ENCODE measurements at regions not wholly inside any gene's neighbourhood (a gene's known extent, or its start where the extent isn't known, plus 50 kb on each side); places are given as distances from the start of the nearest gene placed in this dataset.

DNA sequence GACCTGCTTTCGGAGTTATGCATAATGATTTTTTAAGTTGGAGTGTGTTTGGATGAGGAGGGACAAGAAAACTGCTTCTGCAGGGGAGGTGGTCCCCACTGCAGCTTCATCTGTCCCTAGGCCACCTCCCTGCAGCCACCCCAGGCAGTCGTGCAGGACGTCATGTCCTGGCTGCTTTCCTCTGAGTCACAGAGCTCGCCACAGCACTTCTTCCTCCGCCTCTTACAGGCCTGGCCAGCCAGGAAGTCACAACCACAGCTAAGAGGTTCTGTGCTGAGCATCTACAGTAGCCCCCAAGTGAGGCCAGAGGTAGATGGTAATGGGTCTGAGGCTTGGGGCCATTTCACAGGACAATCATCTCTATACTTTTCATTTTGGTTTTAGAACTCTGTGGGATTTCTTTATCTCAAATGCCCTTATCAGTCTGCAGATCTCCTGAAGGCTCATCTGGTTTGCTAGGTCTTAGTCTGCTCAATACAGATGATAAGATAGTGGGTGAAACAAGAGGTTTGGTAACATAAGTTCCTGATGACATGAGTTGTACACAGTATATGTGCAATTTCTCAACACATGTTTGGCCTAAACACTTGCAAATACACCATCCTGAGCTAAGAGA is 106.4 kb downstream of the ARF6 start:
- DNase-seq (ENCODE audit: low read depth), result no peak

- no peak for DNase-seq (ENCODE audit: low read depth)
These were observed 107.0 kb downstream of the ARF6 start for GRCh38 chr14:49999826-50000379.

- peak; percentile 84 for DNase-seq (ENCODE audit: low read depth)
These were observed 107.7 kb downstream of the ARF6 start for GRCh38 chr14:50000380-50001150.

DNA sequence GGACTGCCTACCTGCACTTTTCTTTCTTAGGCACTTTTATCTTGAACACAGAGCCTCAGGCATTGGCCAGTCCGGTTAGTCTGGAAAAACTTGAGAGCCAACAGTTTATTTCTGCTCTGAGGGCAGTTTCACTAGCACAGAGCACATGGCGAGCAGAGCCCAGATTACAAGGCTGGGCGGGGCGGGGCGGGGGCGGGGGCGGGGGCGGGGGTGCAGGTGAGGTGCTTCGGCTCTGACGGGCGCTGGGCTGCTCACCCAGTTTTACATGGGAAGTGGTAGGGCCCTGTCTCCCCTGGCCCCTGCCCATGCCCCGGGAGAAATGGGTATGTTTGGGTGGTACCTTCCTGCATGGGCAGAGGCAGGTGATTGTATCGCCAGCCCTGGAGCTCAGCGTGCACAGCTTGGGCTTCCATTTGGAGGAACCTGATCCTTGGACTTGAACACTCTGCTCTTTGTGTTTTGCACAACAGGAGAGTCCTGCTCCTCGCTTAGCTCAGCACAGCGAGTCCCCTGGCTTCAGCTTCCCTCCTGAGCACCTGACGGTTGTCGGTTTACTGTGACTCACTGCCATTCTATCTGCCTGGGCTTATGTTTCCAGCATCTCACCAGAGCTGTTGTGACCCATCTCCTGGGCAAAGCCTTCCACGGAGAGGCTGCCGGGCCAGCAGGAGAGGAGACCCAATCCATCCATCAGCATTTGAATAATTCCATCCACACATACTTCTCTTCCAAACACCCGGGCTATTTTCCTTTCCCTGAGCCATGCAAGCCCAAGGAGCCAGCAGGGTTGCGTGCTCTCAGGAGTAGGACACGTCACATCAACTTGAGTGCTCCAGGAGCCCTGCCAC is 108.5 kb downstream of the ARF6 start:
- DNase-seq (ENCODE audit: low read depth), result peak; percentile 92

DNA sequence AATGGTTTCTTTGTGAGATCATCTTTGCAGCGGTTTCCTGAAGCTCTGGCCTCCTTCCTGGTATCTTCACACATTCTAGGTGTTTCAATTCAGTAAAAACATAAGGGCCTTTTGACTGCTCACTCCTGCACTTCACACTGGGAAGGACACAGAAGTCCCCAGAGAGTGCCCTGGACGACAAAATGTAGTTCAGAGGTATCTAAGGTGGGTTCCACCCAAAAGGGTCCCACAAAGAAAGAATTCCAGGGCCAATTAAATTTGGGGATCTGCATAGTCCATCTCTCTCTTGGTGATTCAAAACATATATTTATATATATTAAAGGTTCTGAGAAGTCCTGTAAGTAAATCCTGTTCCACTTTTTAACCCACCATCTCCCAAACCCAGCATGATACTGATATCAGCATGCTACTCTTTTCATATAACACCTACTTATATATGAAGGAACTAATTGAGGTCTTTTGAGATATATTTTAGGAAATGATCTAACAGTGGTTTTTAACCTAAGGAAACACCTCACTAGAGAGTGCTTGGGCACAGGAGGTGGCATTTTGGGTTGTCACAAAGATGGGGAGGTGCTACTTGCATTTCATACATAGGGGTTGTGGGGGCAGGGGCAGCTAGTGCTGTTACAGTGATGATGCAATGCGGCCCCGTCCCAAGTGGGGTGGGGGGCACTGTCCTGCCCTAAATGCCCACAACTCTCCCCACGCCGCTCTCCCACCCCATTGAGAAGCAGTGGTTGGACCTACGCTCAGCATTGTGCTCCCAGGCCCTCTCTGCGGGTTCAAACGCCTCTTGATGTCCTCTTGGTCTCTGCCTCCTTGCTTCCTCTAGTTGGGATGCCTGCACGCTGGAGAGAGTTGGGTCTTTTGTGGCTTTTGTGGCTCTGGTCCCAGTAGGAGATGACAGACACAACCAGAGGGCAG is 109.4 kb downstream of the ARF6 start:
- no peak for DNase-seq (ENCODE audit: low read depth)

DNA sequence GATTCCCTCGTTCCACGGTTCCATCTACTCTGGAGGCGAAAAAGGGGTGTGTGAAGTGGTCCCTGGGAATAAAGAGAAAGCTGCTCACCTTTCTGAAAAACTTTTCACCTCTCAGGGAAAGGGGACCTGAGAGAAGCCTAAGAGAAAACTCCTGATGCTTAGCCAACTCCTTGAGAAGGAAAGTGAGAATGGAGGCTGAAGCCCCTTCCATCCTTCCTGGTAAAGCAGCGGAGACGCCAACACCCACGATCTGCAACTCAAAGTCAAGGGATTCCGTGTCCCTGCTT is 110.0 kb downstream of the ARF6 start:
- DNase-seq (ENCODE audit: low read depth), result no peak

DNA sequence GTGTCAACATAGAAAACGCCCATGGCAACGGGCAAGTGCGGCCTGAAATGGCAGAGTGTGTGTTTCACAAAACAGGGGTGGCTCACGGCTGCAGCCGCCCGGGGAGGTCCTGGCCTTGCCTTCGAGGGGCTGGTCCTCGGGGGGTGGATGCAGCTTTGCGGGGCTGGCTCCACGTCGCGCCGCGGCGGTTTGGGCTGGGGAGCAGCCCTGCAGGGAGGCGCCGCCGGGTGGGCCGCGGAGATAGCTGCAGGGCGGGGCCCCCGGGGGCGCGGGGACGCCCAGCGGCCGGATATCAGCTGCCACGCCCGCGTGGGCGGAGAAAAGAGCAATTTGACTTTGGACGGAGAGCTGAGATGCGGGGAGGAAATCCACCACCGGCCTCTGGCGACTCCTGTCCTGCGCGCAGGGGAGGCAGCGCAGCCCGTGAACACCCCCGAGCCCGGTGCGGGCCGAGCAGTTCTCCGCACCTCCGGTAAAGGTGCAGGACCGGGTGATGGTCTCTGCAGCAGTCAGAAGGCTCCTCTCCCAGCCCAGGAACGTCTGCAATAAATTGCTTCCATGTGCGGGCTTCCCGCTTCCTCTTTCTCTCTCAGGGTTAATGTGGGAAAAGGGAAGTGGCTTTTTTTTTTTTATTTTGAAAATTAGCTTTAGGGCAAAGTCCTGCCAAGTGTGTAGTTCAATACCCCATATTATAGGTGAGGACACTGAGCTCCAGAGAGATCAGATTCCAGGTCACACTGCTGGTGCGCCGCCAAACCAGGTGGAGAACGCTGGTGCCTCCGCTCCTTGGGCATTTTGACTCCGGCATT is 110.5 kb downstream of the ARF6 start:
- DNase-seq (ENCODE audit: low read depth), result no peak

GRCh38 chr14:50006141-50006540 is 110.2 kb downstream of the VCPKMT start:
- DNase-seq (ENCODE audit: low read depth), result no peak

DNA sequence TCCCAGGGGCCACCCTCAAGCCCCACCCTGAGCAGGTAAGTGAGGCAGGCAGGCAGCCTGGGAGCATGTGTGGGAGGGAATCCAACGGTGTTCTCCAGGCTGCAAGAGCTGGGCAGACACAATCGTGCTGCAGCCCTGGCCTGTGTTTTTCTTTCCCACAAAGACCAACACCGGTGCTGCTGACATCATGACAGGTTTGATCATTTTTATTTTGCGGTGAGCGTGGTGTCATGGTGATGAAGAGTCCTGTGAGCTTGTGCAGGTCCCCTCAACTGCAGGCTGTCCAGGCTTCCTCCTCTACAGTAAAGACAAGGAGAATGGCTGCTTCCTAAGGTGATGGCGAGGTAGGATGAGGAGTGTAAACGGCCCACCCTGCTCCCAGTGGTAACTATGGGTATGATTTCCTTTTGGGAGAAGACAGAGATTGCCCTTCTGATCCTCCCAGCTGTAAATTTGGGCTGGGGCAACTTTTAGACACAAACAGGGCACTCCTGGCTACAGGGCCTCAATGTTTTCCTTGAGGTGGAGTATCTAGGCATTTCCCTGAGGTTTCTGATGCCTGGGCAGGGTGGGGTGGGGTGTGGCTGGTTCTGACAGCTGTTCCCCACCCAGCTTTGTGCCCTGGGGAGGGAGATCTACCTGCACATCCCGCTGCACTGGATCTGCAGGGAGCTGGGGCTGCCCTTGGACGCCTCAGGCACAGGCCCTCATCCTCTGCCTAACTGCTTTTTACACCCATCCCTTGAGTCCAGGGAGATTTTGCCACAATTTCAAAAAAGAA is 109.1 kb downstream of the VCPKMT start:
- DNase-seq (ENCODE audit: low read depth), result no peak

DNA sequence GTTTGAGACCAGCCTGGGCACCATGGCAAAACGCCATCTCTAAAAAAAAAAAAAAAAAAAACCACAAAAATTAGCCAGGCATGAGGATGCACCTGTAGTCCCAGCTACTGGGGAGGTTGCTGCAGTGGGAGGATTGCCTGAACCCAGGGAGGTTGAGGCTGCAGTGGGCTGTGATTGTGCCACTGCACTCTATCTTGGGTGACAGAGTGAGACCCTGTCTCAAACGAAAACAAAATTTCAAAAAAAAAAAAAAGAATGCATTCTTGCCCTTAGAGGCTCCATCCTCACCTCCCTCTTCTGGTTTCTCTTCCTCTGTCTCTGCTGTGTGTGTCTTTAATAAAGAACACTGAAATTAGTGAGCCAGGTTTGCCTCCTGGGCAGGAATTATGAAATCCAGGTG is 107.8 kb downstream of the VCPKMT start:
- no peak for DNase-seq (ENCODE audit: low read depth)

DNA sequence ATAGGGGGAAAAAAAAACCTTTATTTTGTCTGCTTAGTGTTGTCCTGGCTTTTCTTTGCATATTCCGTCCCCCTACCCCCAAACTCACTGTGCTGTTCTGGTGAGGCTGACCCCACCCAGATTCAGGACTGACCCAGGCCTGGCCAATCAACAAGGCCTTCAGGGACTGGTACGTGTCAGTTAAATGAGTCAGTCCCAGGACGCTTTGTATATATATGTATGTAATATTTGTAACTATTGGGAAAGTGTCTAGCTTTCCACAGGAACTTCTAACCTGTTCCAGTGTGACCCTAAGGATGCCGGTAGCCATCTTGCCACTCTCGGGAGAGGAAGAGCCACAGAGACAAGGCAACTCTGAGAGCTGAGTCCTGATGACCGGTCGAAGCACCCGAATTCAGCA is 107.4 kb downstream of the VCPKMT start:
- DNase-seq (ENCODE audit: low read depth), result no peak

- no peak for DNase-seq (ENCODE audit: low read depth)
These were observed 105.6 kb downstream of the VCPKMT start for GRCh38 chr14:50010752-50011151.

GRCh38 chr14:50011242-50011641 is 105.1 kb downstream of the VCPKMT start:
- DNase-seq (ENCODE audit: low read depth), result no peak

- no peak for DNase-seq (ENCODE audit: low read depth)
These were observed 103.7 kb downstream of the VCPKMT start for GRCh38 chr14:50012644-50013043.

DNA sequence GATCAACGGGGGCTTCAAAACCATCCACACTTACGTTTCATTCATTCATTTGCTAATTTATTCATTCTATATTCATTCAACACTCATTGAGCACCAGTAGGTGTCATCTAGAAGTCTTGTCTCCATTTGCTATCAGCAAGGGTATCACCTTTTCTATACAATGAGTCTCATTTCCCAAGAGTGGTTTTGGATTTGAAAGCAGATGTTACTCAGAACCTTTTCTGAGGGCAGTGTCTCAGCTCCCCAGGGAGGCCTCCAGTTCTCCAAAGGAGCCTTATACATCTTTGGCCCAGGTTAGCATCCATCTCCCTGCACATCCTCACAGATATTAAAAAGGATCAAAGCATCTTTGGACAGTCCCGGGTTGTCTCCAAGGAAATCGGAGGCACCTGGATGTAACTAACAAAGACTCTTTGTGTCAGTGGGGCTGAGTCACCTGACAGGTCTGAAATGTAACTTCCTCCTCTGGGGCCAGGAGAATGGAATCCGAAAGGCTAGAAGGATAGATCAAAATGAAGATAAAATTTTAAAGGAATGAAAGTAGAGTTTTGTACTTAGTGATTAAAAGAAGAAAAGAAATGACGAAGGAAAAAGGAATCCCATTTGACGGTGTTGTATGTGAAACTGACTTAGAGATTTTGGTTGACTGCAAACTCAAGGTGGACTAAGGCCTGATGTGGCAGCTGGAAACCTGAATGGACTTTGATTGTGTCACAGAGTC is 103.0 kb downstream of the VCPKMT start:
- DNase-seq (ENCODE audit: low read depth), result no peak

DNA sequence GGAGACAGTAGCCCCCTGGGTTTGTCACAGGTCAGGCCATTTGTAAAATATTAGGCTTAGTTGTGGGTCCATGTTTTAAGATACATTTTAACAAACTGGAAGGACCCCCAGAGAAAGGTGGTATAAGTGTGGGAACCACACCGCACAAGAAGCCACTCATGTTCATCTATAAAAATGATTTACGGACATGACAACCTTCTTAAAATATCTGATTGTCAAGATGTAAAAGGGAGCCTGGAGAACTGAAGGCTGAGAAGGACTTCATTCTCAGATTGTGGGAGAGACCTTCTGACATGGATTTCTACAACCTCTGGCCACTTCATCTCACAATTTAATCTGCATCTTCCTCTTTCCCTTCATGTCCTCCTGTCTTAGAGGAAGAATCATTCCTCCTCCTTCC is 102.4 kb downstream of the VCPKMT start:
- DNase-seq (ENCODE audit: low read depth), result no peak

GRCh38 chr14:50014809-50015430 is 101.5 kb downstream of the VCPKMT start:
- no peak for DNase-seq (ENCODE audit: low read depth)

DNA sequence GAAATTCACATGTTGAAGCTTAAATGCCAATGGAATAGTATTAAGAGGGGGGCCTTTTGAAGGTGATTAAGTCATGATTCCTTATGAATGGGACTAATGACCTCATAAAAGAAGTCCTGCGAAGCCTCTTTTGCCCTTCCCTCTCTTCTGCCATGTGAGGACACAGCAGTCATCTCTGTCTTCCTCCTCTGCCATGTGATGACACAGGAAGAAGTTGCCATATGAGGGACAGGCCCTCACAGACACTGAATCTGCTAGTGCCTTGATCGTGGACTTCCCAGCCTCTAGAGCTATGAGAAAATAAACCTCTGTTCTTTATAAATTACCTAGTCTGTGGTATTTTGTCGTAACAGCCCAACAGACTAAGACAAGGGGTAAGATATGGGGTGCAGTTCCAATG is 100.7 kb downstream of the VCPKMT start:
- DNase-seq (ENCODE audit: low read depth), result no peak
